Gastroesophageal sphincter (tissue), 4 donors: ENCODE measurements at regions not wholly inside any gene's neighbourhood (a gene's known extent, or its start where the extent isn't known, plus 50 kb on each side); places are given as distances from the start of the nearest gene placed in this dataset.
"Not testable (repeated sequence)": the region's sequence is repeated elsewhere in the genome, so short reads cannot be mapped to it uniquely, and the experiment has no call there.

ENCODE experiments used
- ATAC-seq: fragments of 150-250 bp; one replicate; pipeline ENCODE4 v1.9.1; 2016; ENCODE audit warnings: mild to moderate bottlenecking, moderate library complexity
- H3K27ac ChIP-seq, 4 donors: fragments of 200-600 bp; sonication (generic) in 3 of 4; 1 replicate in 3 of 4; 2 replicates in 1 of 4; pipeline ENCODE4 v1.5.1; 2016 to 2019
- H3K27me3 ChIP-seq: fragments of 200-600 bp; sonication (generic); one replicate; pipeline ENCODE4 v1.5.1; 2019
- H3K36me3 ChIP-seq, 2 donors: fragments of 200-600 bp; sonication (generic); one replicate each; pipeline ENCODE4 v1.5.1; 2019; ENCODE audit warnings: control low read depth in 1 of 2
- H3K4me1 ChIP-seq, 3 donors: fragments of 200-600 bp; sonication (generic); 1 replicate in 2 of 3; 2 replicates in 1 of 3; pipeline ENCODE4 v1.5.1; 2016 to 2019; ENCODE audit warnings: control low read depth in 2 of 3
- H3K4me3 ChIP-seq, 2 donors: fragments of 200-600 bp; sonication (generic); one replicate each; pipeline ENCODE4 v1.5.1; 2019; ENCODE audit warnings: mild to moderate bottlenecking in 1 of 2, moderate library complexity in 1 of 2
- H3K9me3 ChIP-seq, 3 donors: fragments of 200-600 bp; sonication (generic); one replicate each; pipeline ENCODE4 v1.5.1; 2017 to 2019; ENCODE audit warnings: control low read depth in 2 of 3
- CTCF ChIP-seq, 4 experiments: fragments of 200-600 bp in 2 of 4; fragments of 450-650 bp in 2 of 4; sonication (generic) in 1 of 4; IDR thresholded peaks; one replicate each; pipeline ENCODE4 v1.5.1; 2017 to 2019; ENCODE audit warnings: antibody characterized with exemption in 4 of 4, mild to moderate bottlenecking in 2 of 4, moderate library complexity in 2 of 4
- EP300 ChIP-seq: sonication (generic); formaldehyde crosslinking; IDR thresholded peaks from one replicate; pipeline ENCODE4 v1.6.1; 2017; ENCODE audit warnings: antibody characterized with exemption, mild to moderate bottlenecking
- POLR2A ChIP-seq, 2 donors: fragments of 450-650 bp; IDR thresholded peaks; one replicate each; pipeline ENCODE4 v1.6.1; 2017; ENCODE audit warnings: antibody characterized with exemption in 2 of 2, mild to moderate bottlenecking in 2 of 2, moderate library complexity in 1 of 2
- POLR2AphosphoS5 ChIP-seq: sonication (generic); formaldehyde crosslinking; IDR thresholded peaks from one replicate; pipeline ENCODE4 v1.6.1; 2017; ENCODE audit warnings: antibody characterized with exemption
- WGBS, 2 donors: methylation state at CpG; one replicate each; pipeline ENCODE4 v1.1.5; 2018; ENCODE audit warnings: low coverage in 1 of 2; 5-methylcytosine and 5-hydroxymethylcytosine counted together

- 66 to 100% methylated on average over 1 to 2 of the region's 2 CpGs for WGBS, 2 donors
- ATAC-seq, result no peak
- Histone ChIP-seq H3K9me3 (no peaks in the 10 kb centered on the region), H3K4me1 (peaks cover 15 to 48% (median 22%) of the 10 kb centered on the region in 3 donors), H3K27me3 (no peaks in the 10 kb centered on the region), H3K27ac (no peak overlapping the region), H3K36me3 (no peaks in the 10 kb centered on the region), H3K4me3 (no peak overlapping the region)
- no peak for TF ChIP-seq POLR2A (IDR thresholded peaks at IDR 0.05)
- no peak for TF ChIP-seq CTCF (IDR thresholded peaks at IDR 0.05)
- TF ChIP-seq EP300, result no peak
- no peak for TF ChIP-seq POLR2AphosphoS5
These were observed 83.3 kb upstream of the HIF1A start for GRCh38 chr14:61611880-61612630.

- ATAC-seq, H3K9me3 ChIP-seq, H3K36me3 ChIP-seq, H3K4me3 ChIP-seq, H3K27ac ChIP-seq, H3K27me3 ChIP-seq: not testable (repeated sequence)
- H3K4me1 ChIP-seq, result peaks cover 15 to 43% (median 20%) of the 10 kb centered on the region in 3 donors
- 92 to 100% methylated on average over 2 to 4 of the region's 4 CpGs for WGBS, 2 donors
These were observed 82.3 kb upstream of the HIF1A start for GRCh38 chr14:61613006-61613405.

- Histone ChIP-seq H3K27ac (no peak overlapping the region), H3K4me1 (peaks cover 4 to 34% (median 4%) of the 10 kb centered on the region in 3 donors), H3K4me3 (no peak overlapping the region), H3K36me3 (no peaks in the 10 kb centered on the region), H3K27me3 (no peaks in the 10 kb centered on the region), H3K9me3 (no peaks in the 10 kb centered on the region)
- ATAC-seq, result no peak
- TF ChIP-seq POLR2A (IDR thresholded peaks at IDR 0.05) (no peak), CTCF (IDR thresholded peaks at IDR 0.05) (no peak), EP300 (no peak), POLR2AphosphoS5 (no peak)
- WGBS, 2 donors, result 96% methylated on average over 11 of the region's 13 CpGs; no CpG with 5 or more reads in 1 of the 2 donors
These were observed 80.6 kb upstream of the HIF1A start for GRCh38 chr14:61614693-61615092.

GRCh38 chr14:61615743-61616523 is 79.4 kb upstream of the HIF1A start:
- Histone ChIP-seq H3K27me3 (no peaks in the 10 kb centered on the region), H3K36me3 (no peaks in the 10 kb centered on the region), H3K9me3 (no peaks in the 10 kb centered on the region), H3K27ac (peak overlapping the region in 1 of 4 donors; percentile 65), H3K4me3 (no peak overlapping the region), H3K4me1 (peaks cover 0 to 34% (median 6%) of the 10 kb centered on the region in 3 donors)
- 68 to 74% methylated on average over 9 to 11 of the region's 11 CpGs for WGBS, 2 donors
- ATAC-seq, result no peak
- TF ChIP-seq POLR2A (IDR thresholded peaks at IDR 0.05) (no peak), EP300 (no peak), CTCF (IDR thresholded peaks at IDR 0.05) (no peak), POLR2AphosphoS5 (no peak)

GRCh38 chr14:61616524-61617185 is 78.7 kb upstream of the HIF1A start:
- Histone ChIP-seq H3K4me1 (peaks cover 0 to 34% (median 6%) of the 10 kb centered on the region in 3 donors), H3K27me3 (no peaks in the 10 kb centered on the region), H3K4me3 (no peak overlapping the region), H3K27ac (peak overlapping the region in 1 of 4 donors; percentile 65), H3K36me3 (no peaks in the 10 kb centered on the region), H3K9me3 (no peaks in the 10 kb centered on the region)
- 47 to 52% methylated on average over 4 of the region's 4 CpGs for WGBS, 2 donors
- peak; percentile 22 for ATAC-seq
- TF ChIP-seq POLR2A (IDR thresholded peaks at IDR 0.05), result no peak
- no peak for TF ChIP-seq EP300
- TF ChIP-seq CTCF (IDR thresholded peaks at IDR 0.05), result no peak
- no peak for TF ChIP-seq POLR2AphosphoS5
